ENCODE measurements at regions not wholly inside any gene's neighbourhood (a gene's known extent, or its start where the extent isn't known, plus 50 kb on each side); places are given as distances from the start of the nearest gene placed in this dataset.

GRCh38 chr13:100980171-100980570, 305.6 kb upstream of the TMTC4 start:
- H3K4me3 Mint-ChIP-seq = no peak overlapping the region
- H3F3A ChIP-seq (replicated peaks; ENCODE audit: low read depth) = no peaks in the 10 kb centered on the region
- no peaks in the 10 kb centered on the region for H3K27me3 Mint-ChIP-seq (ENCODE audit: insufficient read depth, low read depth, poor library complexity)
- no peak overlapping the region for H3K27ac ChIP-seq (ENCODE audit: low read depth)
- H3K79me2 ChIP-seq (replicated peaks; ENCODE audit: insufficient read depth) = no peaks in the 10 kb centered on the region
- TF ChIP-seq EZH2 (IDR thresholded peaks at IDR 0.05; ENCODE audit: low read depth, unreplicated experiment) (no peak), STAT1 (IDR thresholded peaks at IDR 0.05; ENCODE audit: unreplicated experiment) (no peak), NANOG (IDR thresholded peaks at IDR 0.05; ENCODE audit: borderline replicate concordance) (no peak), ZNF462 (CRISPR knock-in tag; IDR thresholded peaks at IDR 0.05) (no peak), ZNF114 (CRISPR knock-in tag; IDR thresholded peaks at IDR 0.05) (no peak), ZNF331 (CRISPR knock-in tag; IDR thresholded peaks at IDR 0.05; ENCODE audit: low read depth) (no peak), EZH2phosphoT487 (IDR thresholded peaks at IDR 0.05; ENCODE audit: unreplicated experiment) (no peak), JUNB (IDR thresholded peaks at IDR 0.05; ENCODE audit: unreplicated experiment) (no peak), CREB1 (CRISPR knock-in tag; IDR thresholded peaks at IDR 0.05; ENCODE audit: low read depth) (no peak), POLR2AphosphoS5 (IDR thresholded peaks at IDR 0.05; ENCODE audit: low read depth) (no peak), REST (IDR thresholded peaks at IDR 0.05; ENCODE audit: unreplicated experiment) (no peak), ETS1 (IDR thresholded peaks at IDR 0.05) (no peak), CTCF (conservative IDR thresholded peaks at IDR 0.05; ENCODE audit: low read depth in 2 of 2) (no peak)
- H3K4me1 Mint-ChIP-seq = peaks cover 5% of the 10 kb centered on the region
- ATAC-seq = no peak
- H3K4me1 ChIP-seq (ENCODE audit: insufficient read depth) = no peaks in the 10 kb centered on the region
- H3K9me3 Mint-ChIP-seq = peaks cover 8% of the 10 kb centered on the region
- H4K20me1 ChIP-seq (replicated peaks; ENCODE audit: insufficient read depth) = no peaks in the 10 kb centered on the region
- H3K27me3 ChIP-seq (ENCODE audit: insufficient read depth) = no peaks in the 10 kb centered on the region
- no peaks in the 10 kb centered on the region for H3K36me3 ChIP-seq (ENCODE audit: insufficient read depth)
- H3K4me2 ChIP-seq = no peak overlapping the region
- H2AFZ ChIP-seq = no peak overlapping the region
- H3K36me3 Mint-ChIP-seq (ENCODE audit: low read depth) = peaks cover 10% of the 10 kb centered on the region; the same call in 2 of the 3 replicates
- H3K9me2 ChIP-seq (ENCODE audit: insufficient read depth) = 0 out of 2 replicates have a peak, but pooled peaks cover 8% of the 10 kb centered on the region
- H3K27ac Mint-ChIP-seq = 0 out of 2 replicates have a peak overlapping the region, but pooled peaks have one; percentile 15
- no peak for DNase-seq (ENCODE audit: low spot score)
- H3K4me3 ChIP-seq = no peak overlapping the region

All from GM23338 (cell line).